Neural cell (in vitro differentiated cells): ENCODE measurements at regions not wholly inside any gene's neighbourhood (a gene's known extent, or its start where the extent isn't known, plus 50 kb on each side); places are given as distances from the start of the nearest gene placed in this dataset.

Experiments
- H2AFZ ChIP-seq: fragments of 200-600, 300-800 bp; sonication (generic), shearing (Covaris generic); 2 replicates; pipeline ENCODE4 v1.6.0; 2014; ENCODE audit warnings: low read depth, mild to moderate bottlenecking, antibody characterized with exemption, low read length, moderate library complexity
- H3F3A ChIP-seq: fragments of 200-600 bp; shearing (Covaris generic); 2 replicates; pipeline ENCODE4 v1.6.1; 2016; ENCODE audit warnings: mild to moderate bottlenecking, moderate library complexity, mixed read lengths, antibody characterized with exemption, low read length; ENCODE audit not compliant: insufficient read depth, poor library complexity, severe bottlenecking
- H3K27ac ChIP-seq: fragments of 200-600, 300-800 bp; sonication (generic), shearing (Covaris generic); 2 replicates; pipeline ENCODE4 v1.5.1; 2014; ENCODE audit warnings: mild to moderate bottlenecking, low read length, moderate library complexity
- H3K27me3 ChIP-seq: fragments of 300-800, 200-600 bp; sonication (generic), shearing (Covaris generic); 2 replicates; pipeline ENCODE4 v1.6.0; 2014; ENCODE audit warnings: mild to moderate bottlenecking, low read depth, low read length, moderate library complexity; ENCODE audit not compliant: insufficient read depth
- H3K36me3 ChIP-seq: fragments of 300-800, 200-600 bp; sonication (generic), shearing (Covaris generic); 2 replicates; pipeline ENCODE4 v1.5.1; 2014; ENCODE audit warnings: mild to moderate bottlenecking, antibody characterized with exemption, low read length, moderate library complexity; ENCODE audit not compliant: insufficient read depth
- H3K4me2 ChIP-seq: fragments of 300-800, 200-600 bp; sonication (generic), shearing (Covaris generic); 2 replicates; pipeline ENCODE4 v1.6.0; 2014; ENCODE audit warnings: mild to moderate bottlenecking, low read length
- H3K4me3 ChIP-seq: fragments of 300-800, 200-600 bp; sonication (generic), shearing (Covaris generic); 2 replicates; pipeline ENCODE4 v1.5.1; 2014; ENCODE audit warnings: mild to moderate bottlenecking, low read length, moderate library complexity
- H3K79me2 ChIP-seq: fragments of 200-600 bp; shearing (Covaris generic); replicated peaks from 2 replicates; pipeline ENCODE4 v1.6.0; 2014; ENCODE audit warnings: mild to moderate bottlenecking, low read length, moderate library complexity; ENCODE audit not compliant: insufficient read depth
- H3K9ac ChIP-seq: fragments of 300-800, 200-600 bp; sonication (generic), shearing (Covaris generic); 2 replicates; pipeline ENCODE4 v1.6.1; 2016; ENCODE audit warnings: mild to moderate bottlenecking, low read length, mixed read lengths
- H3K9me2 ChIP-seq: fragments of 200-600 bp; shearing (Covaris generic); 2 replicates; pipeline ENCODE4 v1.6.1; 2016; ENCODE audit warnings: mild to moderate bottlenecking, low read length, mixed read lengths; ENCODE audit not compliant: insufficient read depth
- H3K9me3 ChIP-seq: fragments of 200-600, 300-800 bp; sonication (generic), shearing (Covaris generic); 2 replicates; pipeline ENCODE4 v1.6.1; 2016; ENCODE audit warnings: mild to moderate bottlenecking, mixed run types, low read length, moderate library complexity, mixed read lengths
- H4K20me1 ChIP-seq: fragments of 200-600 bp; shearing (Covaris generic); 2 replicates; pipeline ENCODE4 v1.6.1; 2016; ENCODE audit warnings: mild to moderate bottlenecking, mixed run types; ENCODE audit not compliant: insufficient read depth
- CTCF ChIP-seq: fragments of 450-650 bp; IDR thresholded peaks from 2 replicates; pipeline ENCODE4 v1.5.1; 2014; ENCODE audit warnings: antibody characterized with exemption, mild to moderate bottlenecking, moderate library complexity; ENCODE audit not compliant: poor library complexity, severe bottlenecking
- EP300 ChIP-seq: fragments of 450-650 bp; conservative IDR thresholded peaks from 2 replicates; pipeline ENCODE4 v1.6.1; 2014; ENCODE audit warnings: antibody characterized with exemption, mild to moderate bottlenecking, moderate library complexity; ENCODE audit not compliant: poor library complexity, severe bottlenecking
- EZH2 ChIP-seq: fragments of 200-600, 300-800 bp; shearing (Covaris generic), sonication (generic); IDR thresholded peaks from 2 replicates; pipeline ENCODE4 v1.6.1; 2014; ENCODE audit warnings: antibody characterized with exemption, low read length, borderline replicate concordance, mild to moderate bottlenecking; ENCODE audit not compliant: insufficient read depth, poor library complexity, severe bottlenecking
- MXI1 ChIP-seq: fragments of 450-650 bp; conservative IDR thresholded peaks from 2 replicates; pipeline ENCODE4 v1.6.1; 2014; ENCODE audit warnings: antibody characterized with exemption, mild to moderate bottlenecking; ENCODE audit not compliant: poor library complexity, severe bottlenecking
- POLR2AphosphoS5 ChIP-seq: IDR thresholded peaks from 2 replicates; pipeline ENCODE4 v1.6.1; 2012
- RAD21 ChIP-seq: fragments of 450-650 bp; conservative IDR thresholded peaks from 2 replicates; pipeline ENCODE4 v1.6.1; 2014; ENCODE audit warnings: antibody characterized with exemption, mild to moderate bottlenecking, moderate library complexity
- REST ChIP-seq: IDR thresholded peaks from 2 replicates; pipeline ENCODE4 v1.6.1; 2012; ENCODE audit warnings: borderline replicate concordance
- SMC3 ChIP-seq: fragments of 450-650 bp; conservative IDR thresholded peaks from 2 replicates; pipeline ENCODE4 v1.6.1; 2014; ENCODE audit warnings: antibody characterized with exemption, mild to moderate bottlenecking, moderate library complexity; ENCODE audit not compliant: poor library complexity
- TAF1 ChIP-seq: IDR thresholded peaks from 2 replicates; pipeline ENCODE4 v1.6.1; 2012; ENCODE audit warnings: low read depth

GRCh38 chr2:108074946-108075345 is 88.6 kb downstream of the SLC5A7 start:
- Histone ChIP-seq H3K9me2 (no peaks in the 10 kb centered on the region), H3K79me2 (no peaks in the 10 kb centered on the region), H3K27me3 (no peaks in the 10 kb centered on the region), H3K9me3 (no peaks in the 10 kb centered on the region), H3K36me3 (no peaks in the 10 kb centered on the region), H3K4me2 (no peak overlapping the region), H3K4me3 (no peak overlapping the region), H3F3A (no peaks in the 10 kb centered on the region), H3K27ac (no peak overlapping the region), H2AFZ (no peak overlapping the region), H4K20me1 (no peaks in the 10 kb centered on the region), H3K9ac (no peak overlapping the region)
- no peak for TF ChIP-seq POLR2AphosphoS5
- no peak for TF ChIP-seq SMC3
- TF ChIP-seq RAD21 = no peak
- no peak for TF ChIP-seq MXI1
- no peak for TF ChIP-seq REST
- no peak for TF ChIP-seq CTCF
- TF ChIP-seq EP300 = no peak
- TF ChIP-seq TAF1 = no peak
- no peak for TF ChIP-seq EZH2

- no peak overlapping the region for H3K9ac ChIP-seq
- no peak overlapping the region for H3K27ac ChIP-seq
- no peaks in the 10 kb centered on the region for H3F3A ChIP-seq
- no peak overlapping the region for H3K4me3 ChIP-seq
- H4K20me1 ChIP-seq = no peaks in the 10 kb centered on the region
- H3K4me2 ChIP-seq = no peak overlapping the region
- H3K27me3 ChIP-seq = no peaks in the 10 kb centered on the region
- no peaks in the 10 kb centered on the region for H3K9me2 ChIP-seq
- H2AFZ ChIP-seq = no peak overlapping the region
- no peaks in the 10 kb centered on the region for H3K9me3 ChIP-seq
- no peaks in the 10 kb centered on the region for H3K36me3 ChIP-seq
- TF ChIP-seq RAD21 = no peak
- no peak for TF ChIP-seq EZH2
- no peak for TF ChIP-seq REST
- TF ChIP-seq CTCF = no peak
- no peak for TF ChIP-seq MXI1
- no peak for TF ChIP-seq POLR2AphosphoS5
- TF ChIP-seq SMC3 = no peak
- TF ChIP-seq EP300 = no peak
- no peaks in the 10 kb centered on the region for H3K79me2 ChIP-seq
These were observed 90.2 kb downstream of the SLC5A7 start for GRCh38 chr2:108076527-108076926.
